Gastrocnemius medialis (tissue), 4 donors: ENCODE measurements at regions not wholly inside any gene's neighbourhood (a gene's known extent, or its start where the extent isn't known, plus 50 kb on each side); places are given as distances from the start of the nearest gene placed in this dataset.

ENCODE experiments used
- ATAC-seq, 2 donors: fragments of 150-250 bp; one replicate each; pipeline ENCODE4 v1.9.1; 2016
- DNase-seq, 2 donors: peaks; one replicate each; pipeline ENCODE4 v3.0.0-alpha.2; 2019
- H3K27ac ChIP-seq, 4 donors: fragments of 200-600 bp; sonication (generic); 1 replicate in 1 of 4; 2 replicates in 3 of 4; pipeline ENCODE4 v1.5.1; 2016 to 2018; ENCODE audit warnings: mild to moderate bottlenecking in 2 of 4, moderate library complexity in 1 of 4
- H3K27me3 ChIP-seq, 3 donors: fragments of 200-600 bp; sonication (generic) in 2 of 3; 1 replicate in 1 of 3; 2 replicates in 2 of 3; pipeline versions ENCODE4 v1.5.1 to v1.6.0; 2016 to 2019; ENCODE audit warnings: mild to moderate bottlenecking in 1 of 3, moderate library complexity in 1 of 3
- H3K36me3 ChIP-seq, 2 donors: fragments of 200-600 bp; sonication (generic) in 1 of 2; one replicate each; pipeline ENCODE4 v1.5.1; 2017 to 2018
- H3K4me1 ChIP-seq, 2 donors: fragments of 200-600 bp; sonication (generic) in 1 of 2; one replicate each; pipeline ENCODE4 v1.5.1; 2016 to 2017; ENCODE audit warnings: mild to moderate bottlenecking in 2 of 2
- H3K4me3 ChIP-seq, 4 donors: fragments of 200-600 bp; sonication (generic) in 3 of 4; 1 replicate in 1 of 4; 2 replicates in 3 of 4; pipeline ENCODE4 v1.5.1; 2016 to 2019; ENCODE audit warnings: mild to moderate bottlenecking in 2 of 4
- H3K9me3 ChIP-seq, 3 donors: fragments of 200-600 bp; sonication (generic) in 2 of 3; 1 replicate in 1 of 3; 2 replicates in 2 of 3; pipeline ENCODE4 v1.5.1; 2016 to 2019
- POLR2A ChIP-seq, 2 donors: fragments of 450-650 bp; IDR thresholded peaks; one replicate each; pipeline ENCODE4 v1.6.1; 2017; ENCODE audit warnings: antibody characterized with exemption in 2 of 2, mild to moderate bottlenecking in 2 of 2, moderate library complexity in 2 of 2
- in situ Hi-C, 4 donors: fragments of 200-750 bp; cut with MboI; loops; one replicate each; pipeline versions ENCODE4 v1.15.0 to v1.8.0; 2017; ENCODE audit warnings: low sequenced_read_pairs in 4 of 4
- intact Hi-C: fragments of 100-400 bp; cut with DNase I; formaldehyde crosslinking; loops from one replicate; pipeline ENCODE4 v1.15.1; 2023; ENCODE audit warnings: low total_unique reads
- TF ChIP-seq, protein P1 (sequence below), 5 experiments: fragments of 450-650 bp in 3 of 5; fragments of 200-600 bp in 2 of 5; sonication (generic) in 2 of 5; IDR thresholded peaks in 4 of 5; conservative IDR thresholded peaks in 1 of 5; 1 replicate in 4 of 5; 2 replicates in 1 of 5; pipeline ENCODE4 v1.5.1; 2016 to 2019; ENCODE audit warnings: antibody characterized with exemption in 5 of 5, mild to moderate bottlenecking in 3 of 5, moderate library complexity in 3 of 5

DNA sequence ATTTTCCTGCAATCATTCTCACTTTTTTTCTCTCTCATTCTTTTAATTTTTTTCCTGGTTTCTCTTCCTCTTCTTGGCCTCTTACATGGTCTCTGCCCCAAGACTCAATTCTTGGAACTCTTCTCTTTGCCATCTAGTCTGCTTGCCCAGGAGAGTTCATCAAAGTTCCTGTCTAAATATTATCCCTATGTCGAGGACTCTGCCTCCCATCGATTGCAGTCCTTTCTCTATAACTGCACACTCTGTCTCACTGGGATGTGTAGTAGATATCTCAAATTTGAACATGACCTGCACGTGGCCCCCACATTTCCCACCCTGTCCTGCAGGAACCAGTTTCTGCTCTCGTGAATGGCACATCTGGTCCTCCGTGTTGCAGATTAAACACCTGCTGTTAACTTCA is 204.7 kb upstream of the TMTC4 start:
- no peaks in the 10 kb centered on the region for H3K4me1 ChIP-seq
- TF ChIP-seq, protein P1, sequence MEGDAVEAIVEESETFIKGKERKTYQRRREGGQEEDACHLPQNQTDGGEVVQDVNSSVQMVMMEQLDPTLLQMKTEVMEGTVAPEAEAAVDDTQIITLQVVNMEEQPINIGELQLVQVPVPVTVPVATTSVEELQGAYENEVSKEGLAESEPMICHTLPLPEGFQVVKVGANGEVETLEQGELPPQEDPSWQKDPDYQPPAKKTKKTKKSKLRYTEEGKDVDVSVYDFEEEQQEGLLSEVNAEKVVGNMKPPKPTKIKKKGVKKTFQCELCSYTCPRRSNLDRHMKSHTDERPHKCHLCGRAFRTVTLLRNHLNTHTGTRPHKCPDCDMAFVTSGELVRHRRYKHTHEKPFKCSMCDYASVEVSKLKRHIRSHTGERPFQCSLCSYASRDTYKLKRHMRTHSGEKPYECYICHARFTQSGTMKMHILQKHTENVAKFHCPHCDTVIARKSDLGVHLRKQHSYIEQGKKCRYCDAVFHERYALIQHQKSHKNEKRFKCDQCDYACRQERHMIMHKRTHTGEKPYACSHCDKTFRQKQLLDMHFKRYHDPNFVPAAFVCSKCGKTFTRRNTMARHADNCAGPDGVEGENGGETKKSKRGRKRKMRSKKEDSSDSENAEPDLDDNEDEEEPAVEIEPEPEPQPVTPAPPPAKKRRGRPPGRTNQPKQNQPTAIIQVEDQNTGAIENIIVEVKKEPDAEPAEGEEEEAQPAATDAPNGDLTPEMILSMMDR (IDR thresholded peaks at IDR 0.05 in 4 of 5, conservative IDR thresholded peaks at IDR 0.05 in 1 of 5) = no peak
- TF ChIP-seq POLR2A (IDR thresholded peaks at IDR 0.05) = no peak
- H3K27me3 ChIP-seq = no peaks in the 10 kb centered on the region
- H3K9me3 ChIP-seq = no peaks in the 10 kb centered on the region
- in situ Hi-C loops (no loop called here), intact Hi-C loops (no loop called here)
- DNase-seq (no peak), ATAC-seq (no peak)
- H3K27ac ChIP-seq = no peak overlapping the region
- H3K4me3 ChIP-seq = no peak overlapping the region
- no peaks in the 10 kb centered on the region for H3K36me3 ChIP-seq

DNA sequence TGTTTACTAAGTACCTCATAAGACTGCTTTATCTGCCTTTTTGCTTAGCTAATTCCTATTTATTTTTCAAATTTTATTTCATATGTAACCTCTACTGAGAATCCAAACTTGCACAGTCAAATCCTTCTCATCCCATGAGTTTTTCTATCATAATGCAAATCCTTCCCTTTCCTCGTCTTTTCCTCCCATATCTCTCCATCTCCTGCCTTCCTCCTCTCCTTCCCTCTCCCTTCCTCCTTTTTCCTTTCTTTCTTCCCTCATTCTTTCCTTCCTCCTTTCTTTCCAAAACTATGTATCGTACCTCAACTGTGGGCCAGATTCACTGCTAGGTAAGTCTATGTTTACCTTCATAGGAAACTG is 201.4 kb upstream of the TMTC4 start:
- Histone ChIP-seq H3K36me3 (no peaks in the 10 kb centered on the region), H3K4me3 (no peak overlapping the region), H3K27ac (no peak overlapping the region), H3K4me1 (no peaks in the 10 kb centered on the region), H3K27me3 (no peaks in the 10 kb centered on the region), H3K9me3 (no peaks in the 10 kb centered on the region)
- DNase-seq = no peak
- no peak for TF ChIP-seq POLR2A (IDR thresholded peaks at IDR 0.05)
- TF ChIP-seq, protein P1 (IDR thresholded peaks at IDR 0.05 in 4 of 5, conservative IDR thresholded peaks at IDR 0.05 in 1 of 5) = no peak
- in situ Hi-C loops (no loop called here), intact Hi-C loops (no loop called here)
- no peak for ATAC-seq

GRCh38 chr13:100875392-100876043 is 200.9 kb upstream of the TMTC4 start:
- H3K9me3 ChIP-seq = no peaks in the 10 kb centered on the region
- H3K27ac ChIP-seq = no peak overlapping the region
- DNase-seq (no peak), ATAC-seq (no peak)
- in situ Hi-C loops (no loop called here), intact Hi-C loops (no loop called here)
- H3K36me3 ChIP-seq = no peaks in the 10 kb centered on the region
- TF ChIP-seq POLR2A (IDR thresholded peaks at IDR 0.05) = no peak
- TF ChIP-seq, protein P1 (IDR thresholded peaks at IDR 0.05 in 4 of 5, conservative IDR thresholded peaks at IDR 0.05 in 1 of 5) = no peak
- H3K4me1 ChIP-seq = no peaks in the 10 kb centered on the region
- H3K27me3 ChIP-seq = no peaks in the 10 kb centered on the region
- no peak overlapping the region for H3K4me3 ChIP-seq

GRCh38 chr13:100872761-100873160 is 198.2 kb upstream of the TMTC4 start:
- H3K4me3 ChIP-seq = no peak overlapping the region
- H3K27me3 ChIP-seq = no peaks in the 10 kb centered on the region
- no peaks in the 10 kb centered on the region for H3K36me3 ChIP-seq
- in situ Hi-C loops = no loop called here
- DNase-seq (no peak), ATAC-seq (no peak)
- H3K9me3 ChIP-seq = no peaks in the 10 kb centered on the region
- TF ChIP-seq, protein P1 (IDR thresholded peaks at IDR 0.05 in 4 of 5, conservative IDR thresholded peaks at IDR 0.05 in 1 of 5) = no peak
- no peak for TF ChIP-seq POLR2A (IDR thresholded peaks at IDR 0.05)
- no peaks in the 10 kb centered on the region for H3K4me1 ChIP-seq
- intact Hi-C loops = no loop called here
- H3K27ac ChIP-seq = no peak overlapping the region

- no peaks in the 10 kb centered on the region for H3K4me1 ChIP-seq
- TF ChIP-seq, protein P1 (IDR thresholded peaks at IDR 0.05 in 4 of 5, conservative IDR thresholded peaks at IDR 0.05 in 1 of 5) = no peak
- TF ChIP-seq POLR2A (IDR thresholded peaks at IDR 0.05) = no peak
- no peak for DNase-seq
Measured at GRCh38 chr13:100870898-100871297, 196.3 kb upstream of the TMTC4 start.

More at GRCh38 chr13:100870898-100871297, 196.3 kb upstream of the TMTC4 start:
- in situ Hi-C loops (no loop called here), intact Hi-C loops (no loop called here)
- Histone ChIP-seq H3K36me3 (no peaks in the 10 kb centered on the region), H3K4me3 (no peak overlapping the region), H3K27me3 (no peaks in the 10 kb centered on the region), H3K9me3 (no peaks in the 10 kb centered on the region), H3K27ac (no peak overlapping the region)
- no peak for ATAC-seq
